H9 (cell line): ENCODE measurements at regions not wholly inside any gene's neighbourhood (a gene's known extent, or its start where the extent isn't known, plus 50 kb on each side); places are given as distances from the start of the nearest gene placed in this dataset.

Source experiments
- DNase-seq: peaks from one replicate; pipeline ENCODE4 v3.0.0-alpha.2; 2017
- H2AFZ ChIP-seq: one replicate; pipeline ENCODE4 v1.6.1; 2013; ENCODE audit warnings: mild to moderate bottlenecking, low read length, control low read depth, moderate library complexity
- H2AK5ac ChIP-seq: 2 replicates; pipeline ENCODE4 v1.6.1; 2013; ENCODE audit warnings: low read length, control low read depth, mixed read lengths; ENCODE audit not compliant: insufficient read length
- H2BK120ac ChIP-seq: one replicate; pipeline ENCODE4 v1.6.1; 2013; ENCODE audit warnings: low read depth, mild to moderate bottlenecking, low read length, control low read depth, inconsistent platforms; ENCODE audit not compliant: poor library complexity, severe bottlenecking
- H2BK12ac ChIP-seq: 2 replicates; pipeline ENCODE4 v1.6.1; 2013; ENCODE audit warnings: low read length, control low read depth, mixed read lengths, low read depth; ENCODE audit not compliant: insufficient read length
- H2BK15ac ChIP-seq: 2 replicates; pipeline ENCODE4 v1.6.1; 2013; ENCODE audit warnings: low read depth, low read length, control low read depth
- H2BK20ac ChIP-seq: one replicate; pipeline ENCODE4 v1.6.1; 2013; ENCODE audit warnings: low read depth, mild to moderate bottlenecking, low read length, control low read depth, inconsistent platforms; ENCODE audit not compliant: poor library complexity, severe bottlenecking
- H2BK5ac ChIP-seq: 2 replicates; pipeline ENCODE4 v1.6.1; 2013; ENCODE audit warnings: low read length, control low read depth, mixed read lengths; ENCODE audit not compliant: insufficient read length
- H3K14ac ChIP-seq: 2 replicates; pipeline ENCODE4 v1.6.1; 2013; ENCODE audit warnings: low read length, control low read depth; ENCODE audit not compliant: insufficient read depth
- H3K18ac ChIP-seq: 2 replicates; pipeline ENCODE4 v1.6.1; 2013; ENCODE audit warnings: low read depth, mild to moderate bottlenecking, mixed read lengths, low read length, control low read depth; ENCODE audit not compliant: insufficient read length
- H3K23ac ChIP-seq: 2 replicates; pipeline ENCODE4 v1.6.1; 2013; ENCODE audit warnings: low read length, control low read depth, mixed read lengths, low read depth; ENCODE audit not compliant: insufficient read length
- H3K23me2 ChIP-seq: 2 replicates; pipeline ENCODE4 v1.6.1; 2013; ENCODE audit warnings: low read depth, mild to moderate bottlenecking, mixed read lengths, low read length, control low read depth; ENCODE audit not compliant: insufficient read length, poor library complexity, severe bottlenecking
- H3K27ac ChIP-seq: 2 replicates; pipeline ENCODE4 v1.5.1; 2013; ENCODE audit warnings: low read length, control low read depth, mixed read lengths, low read depth; ENCODE audit not compliant: insufficient read length
- H3K27me3 ChIP-seq: 2 replicates; pipeline ENCODE4 v1.6.1; 2013; ENCODE audit warnings: low read length, control low read depth, inconsistent platforms; ENCODE audit not compliant: insufficient read depth
- H3K4ac ChIP-seq: 2 replicates; pipeline ENCODE4 v1.6.1; 2013; ENCODE audit warnings: low read depth, mild to moderate bottlenecking, control low read depth, inconsistent platforms, low read length, moderate library complexity
- H3K4me1 ChIP-seq: 2 replicates; pipeline ENCODE4 v1.6.1; 2013; ENCODE audit warnings: low read length, control low read depth, inconsistent platforms; ENCODE audit not compliant: insufficient read depth
- H3K4me2 ChIP-seq: 2 replicates; pipeline ENCODE4 v1.6.1; 2013; ENCODE audit warnings: low read length, control low read depth, mixed read lengths; ENCODE audit not compliant: insufficient read length, insufficient read depth
- H3K56ac ChIP-seq: 2 replicates; pipeline ENCODE4 v1.6.1; 2013; ENCODE audit warnings: low read depth, mild to moderate bottlenecking, mixed read lengths, low read length, control low read depth; ENCODE audit not compliant: insufficient read length
- H3K79me1 ChIP-seq: 2 replicates; pipeline ENCODE4 v1.6.1; 2013; ENCODE audit warnings: low read depth, mild to moderate bottlenecking, moderate library complexity, low read length, control low read depth, inconsistent platforms; ENCODE audit not compliant: insufficient read depth, poor library complexity, severe bottlenecking
- H3K79me2 ChIP-seq: 2 replicates; pipeline ENCODE4 v1.6.1; 2013; ENCODE audit warnings: low read length, control low read depth, inconsistent platforms; ENCODE audit not compliant: insufficient read depth
- H3K9ac ChIP-seq: 2 replicates; pipeline ENCODE4 v1.6.1; 2013; ENCODE audit warnings: low read length, control low read depth, mixed read lengths; ENCODE audit not compliant: insufficient read length; ENCODE audit errors: extremely low read depth
- H3K9me3 ChIP-seq: one replicate; pipeline ENCODE4 v1.6.1; 2013; ENCODE audit warnings: low read depth, low read length, inconsistent platforms; ENCODE audit not compliant: control insufficient read depth
- H3T11ph ChIP-seq: one replicate; pipeline ENCODE4 v1.6.1; 2013; ENCODE audit warnings: mild to moderate bottlenecking, low read length, control low read depth, inconsistent platforms
- H4K20me1 ChIP-seq: one replicate; pipeline ENCODE4 v1.6.1; 2013; ENCODE audit not compliant: control insufficient read depth, insufficient read length, insufficient read depth
- H4K5ac ChIP-seq: 2 replicates; pipeline ENCODE4 v1.6.1; 2013; ENCODE audit warnings: low read depth, mild to moderate bottlenecking, mixed read lengths, low read length, control low read depth; ENCODE audit not compliant: insufficient read length
- H4K8ac ChIP-seq: replicated peaks from 2 replicates; pipeline ENCODE4 v1.6.1; 2013; ENCODE audit warnings: low read length, control low read depth, mixed read lengths, low read depth; ENCODE audit not compliant: insufficient read length
- H4K91ac ChIP-seq: 2 replicates; pipeline ENCODE4 v1.6.1; 2013; ENCODE audit warnings: low read depth, mild to moderate bottlenecking, moderate library complexity, mixed read lengths, low read length, control low read depth; ENCODE audit not compliant: insufficient read length
- H3K27ac Mint-ChIP-seq, 3 experiments: 2 replicates in 2 of 3; 3 replicates in 1 of 3; pipeline ENCODE4 v1.8.0; 2020 to 2021; ENCODE audit warnings: mixed read lengths in 3 of 3, mild to moderate bottlenecking in 1 of 3, moderate library complexity in 1 of 3
- H3K27me3 Mint-ChIP-seq: 2 replicates; pipeline ENCODE4 v1.8.0; 2021; ENCODE audit warnings: low read depth, mild to moderate bottlenecking, moderate library complexity, mixed read lengths
- H3K36me3 Mint-ChIP-seq, 3 experiments: 2 replicates in 2 of 3; 3 replicates in 1 of 3; pipeline ENCODE4 v1.8.0; 2020 to 2021; ENCODE audit warnings: low read depth in 3 of 3, mixed read lengths in 3 of 3; ENCODE audit not compliant: insufficient read depth in 1 of 3
- H3K4me1 Mint-ChIP-seq, 2 experiments: 2 replicates each; pipeline ENCODE4 v1.8.0; 2020; ENCODE audit warnings: mixed read lengths in 2 of 2
- H3K4me3 Mint-ChIP-seq, 2 experiments: 2 replicates in 1 of 2; 3 replicates in 1 of 2; pipeline ENCODE4 v1.8.0; 2020 to 2021; ENCODE audit warnings: mild to moderate bottlenecking in 2 of 2, mixed read lengths in 2 of 2, moderate library complexity in 1 of 2
- H3K9me3 Mint-ChIP-seq, 2 experiments: 2 replicates in 1 of 2; 3 replicates in 1 of 2; pipeline ENCODE4 v1.8.0; 2020; ENCODE audit warnings: mild to moderate bottlenecking in 2 of 2, mixed read lengths in 2 of 2, moderate library complexity in 1 of 2
- CTCF ChIP-seq: fragments of 200-600 bp; sonication (generic); conservative IDR thresholded peaks from 3 replicates; pipeline ENCODE4 v1.8.0; 2021; ENCODE audit warnings: antibody characterized with exemption, mild to moderate bottlenecking
- WGBS: extraction: QIAGEN DNeasy Blood & Tissue Kit; methylation state at CpG from one replicate; pipeline ENCODE4 v1.1.7; 2013; ENCODE audit warnings: missing lambda C conversion rate, low lambda C conversion rate, mixed read lengths; ENCODE audit not compliant: insufficient read length; ENCODE audit errors: extremely low coverage; 5-methylcytosine and 5-hydroxymethylcytosine counted together

DNA sequence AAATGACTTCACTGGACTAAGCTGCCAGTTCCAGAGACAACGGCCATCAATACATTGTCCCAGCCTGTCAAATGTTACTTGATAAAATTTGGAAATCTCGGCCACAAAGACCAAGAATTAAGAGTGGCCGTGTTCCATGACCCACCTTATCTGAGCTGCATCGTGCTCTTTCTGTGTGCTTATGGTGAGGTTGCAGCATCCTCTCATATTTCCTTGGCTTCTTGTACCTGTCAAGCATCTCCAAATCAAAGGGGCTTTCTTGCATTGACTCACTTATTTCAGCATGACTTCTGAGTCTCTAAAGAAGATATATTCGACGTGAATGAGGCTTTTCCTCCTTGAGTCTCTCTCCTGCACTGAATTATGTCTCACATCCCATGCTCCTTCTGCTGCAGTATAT is 421.7 kb downstream of the MCTP2 start:
- no peaks in the 10 kb centered on the region for H3K4me1 ChIP-seq
- H3K79me2 ChIP-seq, result no peaks in the 10 kb centered on the region
- no peak overlapping the region for H3K27ac ChIP-seq
- H3K9ac ChIP-seq, result no peak overlapping the region
- no CpG with 5 or more reads among the region's 6 CpGs for WGBS
- Mint-ChIP-seq H3K9me3 (no peaks in the 10 kb centered on the region), H3K4me1 (peaks cover 11 to 13% of the 10 kb centered on the region in 2 experiments), H3K27ac (no peak overlapping the region), H3K4me3 (no peak overlapping the region), H3K27me3 (no peaks in the 10 kb centered on the region; the same call in 1 of the 2 replicates), H3K36me3 (no peaks in the 10 kb centered on the region)
- H3T11ph ChIP-seq, result no peak overlapping the region
- H3K79me1 ChIP-seq, result no peaks in the 10 kb centered on the region
- no peak overlapping the region for H3K23ac ChIP-seq
- no peak overlapping the region for H4K5ac ChIP-seq
- DNase-seq, result no peak
- no peaks in the 10 kb centered on the region for H3K27me3 ChIP-seq
- TF ChIP-seq CTCF, result no peak
- no peak overlapping the region for H2AFZ ChIP-seq
- H3K18ac ChIP-seq, result no peak overlapping the region
- no peak overlapping the region for H2AK5ac ChIP-seq
- H2BK15ac ChIP-seq, result no peak overlapping the region
- H2BK5ac ChIP-seq, result no peak overlapping the region
- H4K91ac ChIP-seq, result no peak overlapping the region
- no peaks in the 10 kb centered on the region for H3K9me3 ChIP-seq
- H2BK20ac ChIP-seq, result no peak overlapping the region
- H4K20me1 ChIP-seq, result no peaks in the 10 kb centered on the region
- H2BK12ac ChIP-seq, result no peak overlapping the region
- H3K14ac ChIP-seq, result no peak overlapping the region
- H3K56ac ChIP-seq, result no peak overlapping the region
- no peak overlapping the region for H3K4ac ChIP-seq
- no peak overlapping the region for H4K8ac ChIP-seq
- H3K23me2 ChIP-seq, result no peaks in the 10 kb centered on the region
- H3K4me2 ChIP-seq, result no peak overlapping the region
- H2BK120ac ChIP-seq, result no peak overlapping the region
